DND-41 (cell line): ENCODE measurements at regions not wholly inside any gene's neighbourhood (a gene's known extent, or its start where the extent isn't known, plus 50 kb on each side); places are given as distances from the start of the nearest gene placed in this dataset.
"Not testable (repeated sequence)": the region's sequence is repeated elsewhere in the genome, so short reads cannot be mapped to it uniquely, and the experiment has no call there.

Source experiments
- ATAC-seq: fragments of 200-7000 bp; cut with Tn5 transposase; 3 replicates; pipeline ENCODE4 v1.9.1; 2021; ENCODE audit warnings: low read depth; ENCODE audit not compliant: insufficient read depth
- DNase-seq: peaks from one replicate; pipeline ENCODE4 v3.0.0-alpha.2; 2020
- H2AFZ ChIP-seq: 2 replicates; pipeline ENCODE4 v1.6.0; 2012; ENCODE audit warnings: low read depth, low read length
- H3K27ac ChIP-seq: 2 replicates; pipeline ENCODE4 v1.5.1; 2012; ENCODE audit warnings: low read length, inconsistent platforms
- H3K27me3 ChIP-seq: fragments of 200-600 bp; sonication (generic); 2 replicates; pipeline ENCODE4 v1.6.0; 2012; ENCODE audit warnings: low read length, mild to moderate bottlenecking, inconsistent platforms; ENCODE audit not compliant: insufficient read depth, poor library complexity
- H3K36me3 ChIP-seq: 2 replicates; pipeline ENCODE4 v1.5.1; 2012; ENCODE audit warnings: low read length, inconsistent platforms; ENCODE audit not compliant: insufficient read depth
- H3K4me1 ChIP-seq: 2 replicates; pipeline ENCODE4 v1.5.1; 2012; ENCODE audit warnings: mild to moderate bottlenecking, low read length; ENCODE audit not compliant: insufficient read depth
- H3K4me2 ChIP-seq: 2 replicates; pipeline ENCODE4 v1.6.0; 2012; ENCODE audit warnings: mild to moderate bottlenecking, moderate library complexity, low read length, inconsistent platforms; ENCODE audit not compliant: insufficient read depth
- H3K4me3 ChIP-seq, 2 experiments: fragments of 200-600 bp in 1 of 2; shearing (Covaris generic) in 1 of 2; 2 replicates each; pipeline ENCODE4 v1.5.1; 2012 to 2016; ENCODE audit warnings: inconsistent platforms in 2 of 2, low read length in 2 of 2, mild to moderate bottlenecking in 2 of 2, low read depth in 1 of 2, moderate library complexity in 1 of 2
- H3K79me2 ChIP-seq: 2 replicates; pipeline ENCODE4 v1.6.0; 2012; ENCODE audit warnings: low read length, inconsistent platforms; ENCODE audit not compliant: insufficient read depth
- H3K9ac ChIP-seq: 2 replicates; pipeline ENCODE4 v1.6.0; 2012; ENCODE audit warnings: low read depth, mild to moderate bottlenecking, inconsistent platforms, low read length, moderate library complexity
- H3K9me3 ChIP-seq: 2 replicates; pipeline ENCODE4 v1.5.1; 2012; ENCODE audit warnings: low read length, moderate library complexity, mild to moderate bottlenecking, inconsistent platforms; ENCODE audit not compliant: insufficient read depth, severe bottlenecking
- H4K20me1 ChIP-seq: 2 replicates; pipeline ENCODE4 v1.6.0; 2012; ENCODE audit warnings: low read length; ENCODE audit not compliant: insufficient read depth
- EZH2 ChIP-seq: IDR thresholded peaks from 3 replicates; pipeline ENCODE4 v1.6.1; 2012; ENCODE audit warnings: borderline replicate concordance, low read depth, mild to moderate bottlenecking, moderate library complexity, low read length, inconsistent platforms; ENCODE audit not compliant: severe bottlenecking
- TF ChIP-seq, protein P1 (sequence below): IDR thresholded peaks from 2 replicates; pipeline ENCODE4 v1.5.1; 2012; ENCODE audit warnings: borderline replicate concordance, low read length, moderate library complexity, mild to moderate bottlenecking; ENCODE audit not compliant: poor library complexity, severe bottlenecking; ENCODE audit errors: extremely low read depth

DNA sequence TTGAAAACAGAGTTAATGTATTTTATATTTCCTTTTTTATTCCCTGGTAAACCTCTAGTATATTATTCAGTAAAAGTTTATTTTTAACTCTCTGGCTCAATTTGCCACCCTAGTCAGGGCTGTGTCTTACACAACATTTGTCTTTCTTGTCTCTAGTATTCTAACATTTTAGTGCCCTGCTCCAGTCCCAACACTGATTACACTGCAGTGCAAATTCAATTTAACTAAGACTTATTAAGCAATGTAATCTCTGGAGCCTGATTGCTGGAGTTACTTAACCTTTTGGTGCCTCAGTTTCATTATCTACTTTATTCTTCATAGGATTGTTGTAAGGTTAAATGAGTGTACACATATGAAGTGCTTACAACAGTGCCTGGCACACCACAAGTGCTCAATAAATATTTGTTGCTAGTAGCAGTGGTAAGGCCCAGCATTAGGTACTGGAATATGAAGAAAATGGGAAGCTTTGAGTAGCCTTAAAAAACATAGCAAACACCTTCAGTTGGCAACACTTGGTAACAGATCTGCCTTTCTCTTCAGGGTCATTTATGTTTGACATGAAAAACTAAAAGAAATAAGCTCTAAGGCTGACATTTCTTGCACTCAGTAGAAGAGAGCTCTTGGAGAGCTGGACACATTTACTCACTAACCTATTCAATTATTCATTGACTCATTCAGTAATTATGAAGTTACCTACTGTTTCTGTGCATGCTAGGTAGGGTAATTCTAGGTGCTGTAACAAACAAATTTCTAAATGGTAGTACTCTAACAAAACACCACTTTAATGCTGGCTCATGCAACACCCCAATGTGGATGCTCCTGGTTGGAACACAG, 364.5 kb upstream of the EPHA3 start:
- no peaks in the 10 kb centered on the region for H3K9me3 ChIP-seq
- TF ChIP-seq, protein P1, sequence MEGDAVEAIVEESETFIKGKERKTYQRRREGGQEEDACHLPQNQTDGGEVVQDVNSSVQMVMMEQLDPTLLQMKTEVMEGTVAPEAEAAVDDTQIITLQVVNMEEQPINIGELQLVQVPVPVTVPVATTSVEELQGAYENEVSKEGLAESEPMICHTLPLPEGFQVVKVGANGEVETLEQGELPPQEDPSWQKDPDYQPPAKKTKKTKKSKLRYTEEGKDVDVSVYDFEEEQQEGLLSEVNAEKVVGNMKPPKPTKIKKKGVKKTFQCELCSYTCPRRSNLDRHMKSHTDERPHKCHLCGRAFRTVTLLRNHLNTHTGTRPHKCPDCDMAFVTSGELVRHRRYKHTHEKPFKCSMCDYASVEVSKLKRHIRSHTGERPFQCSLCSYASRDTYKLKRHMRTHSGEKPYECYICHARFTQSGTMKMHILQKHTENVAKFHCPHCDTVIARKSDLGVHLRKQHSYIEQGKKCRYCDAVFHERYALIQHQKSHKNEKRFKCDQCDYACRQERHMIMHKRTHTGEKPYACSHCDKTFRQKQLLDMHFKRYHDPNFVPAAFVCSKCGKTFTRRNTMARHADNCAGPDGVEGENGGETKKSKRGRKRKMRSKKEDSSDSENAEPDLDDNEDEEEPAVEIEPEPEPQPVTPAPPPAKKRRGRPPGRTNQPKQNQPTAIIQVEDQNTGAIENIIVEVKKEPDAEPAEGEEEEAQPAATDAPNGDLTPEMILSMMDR: no peak
- no peak for TF ChIP-seq EZH2
- no peaks in the 10 kb centered on the region for H3K27me3 ChIP-seq
- H3K9ac ChIP-seq: no peak overlapping the region
- H3K79me2 ChIP-seq: no peaks in the 10 kb centered on the region
- H4K20me1 ChIP-seq: no peaks in the 10 kb centered on the region
- no peak overlapping the region for H3K4me3 ChIP-seq
- no peak overlapping the region for H3K27ac ChIP-seq
- H3K4me1 ChIP-seq: no peaks in the 10 kb centered on the region
- no peak overlapping the region for H3K4me2 ChIP-seq
- no peak for ATAC-seq
- H3K36me3 ChIP-seq: no peaks in the 10 kb centered on the region
- no peak for DNase-seq
- no peak overlapping the region for H2AFZ ChIP-seq

GRCh38 chr3:88744896-88745295, 362.5 kb upstream of the EPHA3 start:
- Histone ChIP-seq H3K4me3 (no peak overlapping the region), H3K4me1 (no peaks in the 10 kb centered on the region), H3K36me3 (no peaks in the 10 kb centered on the region), H3K79me2 (no peaks in the 10 kb centered on the region), H3K9ac (no peak overlapping the region), H2AFZ (no peak overlapping the region), H3K27me3 (no peaks in the 10 kb centered on the region), H3K9me3 (no peaks in the 10 kb centered on the region), H3K4me2 (no peak overlapping the region), H3K27ac (no peak overlapping the region), H4K20me1 (no peaks in the 10 kb centered on the region)
- TF ChIP-seq, protein P1: no peak
- no peak for TF ChIP-seq EZH2
- ATAC-seq (no peak), DNase-seq (no peak)

DNA sequence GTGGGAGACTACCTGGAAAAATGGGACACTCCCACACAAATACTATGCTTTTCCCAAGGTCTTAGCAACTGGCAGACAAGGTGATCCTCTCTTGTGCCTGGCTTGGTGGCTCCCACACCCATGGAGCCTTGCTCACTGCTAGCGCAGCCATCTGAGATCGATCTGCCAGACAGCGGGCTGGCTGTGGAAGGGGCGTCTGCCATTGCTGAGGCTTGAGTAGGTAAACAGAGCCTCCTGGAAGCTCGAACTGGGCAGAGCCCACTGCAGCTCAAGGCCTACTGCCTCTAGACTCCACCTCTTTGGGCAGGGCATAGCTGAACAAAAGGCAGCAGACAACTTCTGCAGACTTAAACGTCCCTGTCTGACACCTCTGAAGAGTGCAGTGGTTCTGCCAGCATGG, 360.3 kb upstream of the EPHA3 start:
- not testable (repeated sequence) for H3K27ac ChIP-seq, H3K79me2 ChIP-seq, DNase-seq, H3K9me3 ChIP-seq, H3K4me3 ChIP-seq, H2AFZ ChIP-seq, H4K20me1 ChIP-seq, H3K36me3 ChIP-seq, H3K4me2 ChIP-seq, H3K9ac ChIP-seq, ATAC-seq, H3K27me3 ChIP-seq, H3K4me1 ChIP-seq

DNA sequence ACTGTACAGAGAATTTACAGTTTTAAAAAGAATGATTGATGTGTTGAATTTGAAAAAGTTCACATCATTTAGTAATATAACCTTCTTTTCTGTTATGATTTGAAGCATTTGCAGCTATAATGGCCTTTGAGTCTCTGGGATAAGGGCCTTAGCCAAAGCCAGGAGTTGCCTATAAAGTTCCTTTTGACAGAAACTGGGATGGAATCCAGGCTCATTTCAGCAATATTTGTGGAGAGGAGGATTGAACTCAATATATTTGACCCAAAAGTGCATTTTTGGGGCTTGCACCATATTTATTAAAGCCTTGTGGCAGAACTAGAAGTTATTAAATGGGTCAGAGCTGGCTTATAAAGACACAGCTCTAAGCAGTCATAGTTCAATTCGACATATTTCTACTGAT, 348.7 kb upstream of the EPHA3 start:
- no peaks in the 10 kb centered on the region for H4K20me1 ChIP-seq
- H3K4me2 ChIP-seq: no peak overlapping the region
- no peaks in the 10 kb centered on the region for H3K9me3 ChIP-seq
- no peak overlapping the region for H3K9ac ChIP-seq
- H3K4me3 ChIP-seq: no peak overlapping the region
- H3K27me3 ChIP-seq: no peaks in the 10 kb centered on the region
- TF ChIP-seq EZH2: no peak
- TF ChIP-seq, protein P1: no peak
- ATAC-seq: no peak
- no peaks in the 10 kb centered on the region for H3K79me2 ChIP-seq
- H3K36me3 ChIP-seq: no peaks in the 10 kb centered on the region
- H3K4me1 ChIP-seq: no peaks in the 10 kb centered on the region
- no peak overlapping the region for H3K27ac ChIP-seq
- DNase-seq: no peak
- H2AFZ ChIP-seq: no peak overlapping the region
